ENCODE measurements at regions not wholly inside any gene's neighbourhood (a gene's known extent, or its start where the extent isn't known, plus 50 kb on each side); places are given as distances from the start of the nearest gene placed in this dataset.

DNA sequence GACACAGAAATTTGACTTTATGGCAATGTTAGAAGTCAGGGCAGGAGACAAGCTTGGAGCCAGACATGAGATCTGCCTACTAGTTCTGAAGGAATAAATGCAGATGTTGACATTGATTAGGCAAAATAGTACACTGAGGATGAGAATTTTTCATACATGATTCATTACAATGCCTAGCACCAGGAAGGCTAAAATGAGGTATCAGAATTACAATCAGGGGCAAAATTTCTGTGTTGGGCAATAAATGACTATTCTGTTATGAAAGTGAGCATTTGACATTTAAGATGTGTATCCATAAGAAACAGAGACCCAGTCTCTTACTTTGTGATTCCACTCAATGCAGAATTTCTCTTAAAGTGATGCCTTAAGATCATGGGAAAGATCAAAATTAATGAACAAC lies 92.4 kb upstream of the CDH10 start:
- no peaks in the 10 kb centered on the region for H3K27me3 ChIP-seq (ENCODE audit: control insufficient read depth, insufficient read depth, low read length)
- FAIRE-seq (no peak), DNase-seq (no peak)
- H3K9ac ChIP-seq (ENCODE audit: low read length in 3 of 3): no peak overlapping the region
- H3K27ac ChIP-seq (ENCODE audit: low read depth in 2 of 2, low read length in 2 of 2): no peak overlapping the region
- no peaks in the 10 kb centered on the region for H3K36me3 ChIP-seq (ENCODE audit: control insufficient read depth in 2 of 3, insufficient read depth in 3 of 3, low read length in 3 of 3)
- no peaks in the 10 kb centered on the region for H3K4me1 ChIP-seq (ENCODE audit: control insufficient read depth in 2 of 3, insufficient read depth in 2 of 3, low read depth in 1 of 3, low read length in 3 of 3)
- H3K9me3 ChIP-seq (ENCODE audit: control insufficient read depth in 2 of 3, insufficient read depth in 1 of 3, low read length in 3 of 3): no peaks in the 10 kb centered on the region
- intact Hi-C loops (cut with DNase I): no loop called here
- TF ChIP-seq, protein P1, sequence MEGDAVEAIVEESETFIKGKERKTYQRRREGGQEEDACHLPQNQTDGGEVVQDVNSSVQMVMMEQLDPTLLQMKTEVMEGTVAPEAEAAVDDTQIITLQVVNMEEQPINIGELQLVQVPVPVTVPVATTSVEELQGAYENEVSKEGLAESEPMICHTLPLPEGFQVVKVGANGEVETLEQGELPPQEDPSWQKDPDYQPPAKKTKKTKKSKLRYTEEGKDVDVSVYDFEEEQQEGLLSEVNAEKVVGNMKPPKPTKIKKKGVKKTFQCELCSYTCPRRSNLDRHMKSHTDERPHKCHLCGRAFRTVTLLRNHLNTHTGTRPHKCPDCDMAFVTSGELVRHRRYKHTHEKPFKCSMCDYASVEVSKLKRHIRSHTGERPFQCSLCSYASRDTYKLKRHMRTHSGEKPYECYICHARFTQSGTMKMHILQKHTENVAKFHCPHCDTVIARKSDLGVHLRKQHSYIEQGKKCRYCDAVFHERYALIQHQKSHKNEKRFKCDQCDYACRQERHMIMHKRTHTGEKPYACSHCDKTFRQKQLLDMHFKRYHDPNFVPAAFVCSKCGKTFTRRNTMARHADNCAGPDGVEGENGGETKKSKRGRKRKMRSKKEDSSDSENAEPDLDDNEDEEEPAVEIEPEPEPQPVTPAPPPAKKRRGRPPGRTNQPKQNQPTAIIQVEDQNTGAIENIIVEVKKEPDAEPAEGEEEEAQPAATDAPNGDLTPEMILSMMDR (IDR thresholded peaks at IDR 0.05; ENCODE audit: borderline replicate concordance, extremely low read depth, insufficient read depth): no peak
- no peak overlapping the region for H3K4me3 ChIP-seq (ENCODE audit: low read length in 3 of 3)

DNA sequence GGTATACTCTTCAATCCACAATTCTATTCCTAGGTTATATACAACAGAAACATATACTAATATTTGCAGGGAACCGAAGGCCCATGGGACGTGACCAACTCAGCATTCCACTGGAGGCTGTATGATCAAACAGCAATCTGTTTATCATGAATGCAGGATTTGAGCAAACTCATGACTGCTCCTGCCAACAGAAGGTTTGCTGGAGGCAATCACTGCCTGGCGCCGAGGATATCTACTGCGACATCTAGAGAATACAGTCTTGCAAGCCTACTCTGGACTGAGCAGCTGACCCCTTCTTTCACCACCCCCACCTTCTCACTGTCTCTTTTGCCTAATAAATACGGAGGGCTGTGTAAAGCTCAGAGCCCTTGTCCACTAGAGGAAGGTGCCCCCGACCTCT lies 90.5 kb upstream of the CDH10 start:
- H3K27me3 ChIP-seq (ENCODE audit: control insufficient read depth, insufficient read depth, low read length): no peaks in the 10 kb centered on the region
- no peak overlapping the region for H3K4me3 ChIP-seq (ENCODE audit: low read length in 3 of 3)
- intact Hi-C loops (cut with DNase I): no loop called here
- H3K36me3 ChIP-seq (ENCODE audit: control insufficient read depth in 2 of 3, insufficient read depth in 3 of 3, low read length in 3 of 3): no peaks in the 10 kb centered on the region
- H3K27ac ChIP-seq (ENCODE audit: low read depth in 2 of 2, low read length in 2 of 2): no peak overlapping the region
- no peak for DNase-seq
- H3K9me3 ChIP-seq (ENCODE audit: control insufficient read depth in 2 of 3, insufficient read depth in 1 of 3, low read length in 3 of 3): no peaks in the 10 kb centered on the region
- H3K4me1 ChIP-seq (ENCODE audit: control insufficient read depth in 2 of 3, insufficient read depth in 2 of 3, low read depth in 1 of 3, low read length in 3 of 3): no peaks in the 10 kb centered on the region
- FAIRE-seq: no peak
- no peak overlapping the region for H3K9ac ChIP-seq (ENCODE audit: low read length in 3 of 3)
- TF ChIP-seq, protein P1 (IDR thresholded peaks at IDR 0.05; ENCODE audit: borderline replicate concordance, extremely low read depth, insufficient read depth): no peak

DNA sequence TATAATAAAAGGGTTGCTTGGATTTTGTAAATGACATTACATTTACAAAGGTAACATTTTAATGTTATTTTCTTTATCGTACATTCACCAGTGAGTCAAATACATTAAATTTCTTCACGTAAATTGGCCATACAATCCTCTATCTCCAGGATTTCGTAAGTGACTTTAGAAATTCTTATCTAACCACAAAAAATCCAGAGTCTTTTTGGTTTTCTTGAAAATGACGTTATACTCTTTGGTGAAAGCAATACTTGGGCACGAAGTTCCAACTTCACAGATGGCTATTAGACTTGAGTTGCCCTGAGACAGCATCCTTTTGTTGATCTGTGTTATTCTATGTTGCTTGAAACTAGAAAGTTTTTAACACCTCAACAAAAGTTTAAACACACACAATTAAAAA lies 87.4 kb upstream of the CDH10 start:
- Histone ChIP-seq H3K4me3 (ENCODE audit: low read length in 3 of 3) (no peak overlapping the region), H3K9me3 (ENCODE audit: control insufficient read depth in 2 of 3, insufficient read depth in 1 of 3, low read length in 3 of 3) (no peaks in the 10 kb centered on the region), H3K27ac (ENCODE audit: low read depth in 2 of 2, low read length in 2 of 2) (no peak overlapping the region), H3K36me3 (ENCODE audit: control insufficient read depth in 2 of 3, insufficient read depth in 3 of 3, low read length in 3 of 3) (no peaks in the 10 kb centered on the region), H3K27me3 (ENCODE audit: control insufficient read depth, insufficient read depth, low read length) (no peaks in the 10 kb centered on the region), H3K9ac (ENCODE audit: low read length in 3 of 3) (no peak overlapping the region), H3K4me1 (ENCODE audit: control insufficient read depth in 2 of 3, insufficient read depth in 2 of 3, low read depth in 1 of 3, low read length in 3 of 3) (no peaks in the 10 kb centered on the region)
- intact Hi-C loops (cut with DNase I): no loop called here
- DNase-seq: no peak
- no peak for FAIRE-seq
- TF ChIP-seq, protein P1 (IDR thresholded peaks at IDR 0.05; ENCODE audit: borderline replicate concordance, extremely low read depth, insufficient read depth): no peak

DNA sequence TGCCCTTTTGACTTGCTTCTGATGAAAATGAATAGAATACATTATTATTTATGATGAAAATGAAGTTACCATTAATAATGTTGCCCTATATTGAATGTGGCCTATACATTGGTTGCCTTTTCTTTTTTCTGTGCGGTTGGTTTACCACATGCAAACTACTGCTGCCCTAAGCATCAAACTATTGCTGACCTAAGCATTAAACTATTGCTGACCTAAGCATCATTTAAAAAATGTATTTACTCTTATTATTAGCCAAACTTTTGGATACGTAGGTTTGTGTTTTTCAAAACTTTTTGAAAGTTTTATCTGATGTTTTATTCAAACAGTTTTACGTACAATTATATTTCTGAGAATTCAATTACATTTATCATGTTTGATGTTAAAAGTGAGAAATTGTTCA lies 76.0 kb upstream of the CDH10 start:
- no peak for DNase-seq
- no peak for FAIRE-seq

More for the DNA sequence above, 76.0 kb upstream of the CDH10 start:
- H3K27me3 ChIP-seq (ENCODE audit: control insufficient read depth, insufficient read depth, low read length): no peaks in the 10 kb centered on the region
- H3K36me3 ChIP-seq (ENCODE audit: control insufficient read depth in 2 of 3, insufficient read depth in 3 of 3, low read length in 3 of 3): no peaks in the 10 kb centered on the region
- H3K9ac ChIP-seq (ENCODE audit: low read length in 3 of 3): no peak overlapping the region
- no peaks in the 10 kb centered on the region for H3K9me3 ChIP-seq (ENCODE audit: control insufficient read depth in 2 of 3, insufficient read depth in 1 of 3, low read length in 3 of 3)
- H3K4me1 ChIP-seq (ENCODE audit: control insufficient read depth in 2 of 3, insufficient read depth in 2 of 3, low read depth in 1 of 3, low read length in 3 of 3): no peaks in the 10 kb centered on the region
- no peak overlapping the region for H3K27ac ChIP-seq (ENCODE audit: low read depth in 2 of 2, low read length in 2 of 2)
- no peak overlapping the region for H3K4me3 ChIP-seq (ENCODE audit: low read length in 3 of 3)
- intact Hi-C loops (cut with DNase I): no loop called here
- TF ChIP-seq, protein P1 (IDR thresholded peaks at IDR 0.05; ENCODE audit: borderline replicate concordance, extremely low read depth, insufficient read depth): no peak
